GM19467 (cell line): ENCODE measurements at regions not wholly inside any gene's neighbourhood (a gene's known extent, or its start where the extent isn't known, plus 50 kb on each side); places are given as distances from the start of the nearest gene placed in this dataset.
"Not testable (repeated sequence)": the region's sequence is repeated elsewhere in the genome, so short reads cannot be mapped to it uniquely, and the experiment has no call there.

Experiments
- ATAC-seq: cut with Tn5 transposase; IDR thresholded peaks from one replicate; pipeline ENCODE4 v1.9.1; 2021; ENCODE audit warnings: mild to moderate bottlenecking, moderate library complexity; ENCODE audit not compliant: unreplicated experiment

DNA sequence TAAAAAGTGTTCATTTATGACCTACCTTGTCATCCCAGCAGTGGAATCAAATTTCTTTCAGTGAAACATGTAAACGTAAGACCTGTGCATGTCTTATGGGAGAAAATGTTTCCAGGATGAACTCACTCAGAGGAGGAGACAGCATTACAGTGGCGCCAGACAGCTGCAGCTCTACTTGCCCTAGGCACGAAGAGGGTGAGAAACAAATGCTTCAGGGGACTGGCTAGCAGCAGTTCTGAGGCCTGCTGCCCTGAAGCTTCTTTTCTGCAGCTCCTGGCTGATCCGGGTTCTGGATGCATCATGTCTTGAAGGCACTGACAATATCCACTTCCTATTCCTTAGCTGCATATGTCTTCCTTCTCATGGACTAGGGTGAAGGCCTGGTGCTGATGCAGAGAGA is 120.2 kb downstream of the QRSL1 start:
- ATAC-seq: no peak

DNA sequence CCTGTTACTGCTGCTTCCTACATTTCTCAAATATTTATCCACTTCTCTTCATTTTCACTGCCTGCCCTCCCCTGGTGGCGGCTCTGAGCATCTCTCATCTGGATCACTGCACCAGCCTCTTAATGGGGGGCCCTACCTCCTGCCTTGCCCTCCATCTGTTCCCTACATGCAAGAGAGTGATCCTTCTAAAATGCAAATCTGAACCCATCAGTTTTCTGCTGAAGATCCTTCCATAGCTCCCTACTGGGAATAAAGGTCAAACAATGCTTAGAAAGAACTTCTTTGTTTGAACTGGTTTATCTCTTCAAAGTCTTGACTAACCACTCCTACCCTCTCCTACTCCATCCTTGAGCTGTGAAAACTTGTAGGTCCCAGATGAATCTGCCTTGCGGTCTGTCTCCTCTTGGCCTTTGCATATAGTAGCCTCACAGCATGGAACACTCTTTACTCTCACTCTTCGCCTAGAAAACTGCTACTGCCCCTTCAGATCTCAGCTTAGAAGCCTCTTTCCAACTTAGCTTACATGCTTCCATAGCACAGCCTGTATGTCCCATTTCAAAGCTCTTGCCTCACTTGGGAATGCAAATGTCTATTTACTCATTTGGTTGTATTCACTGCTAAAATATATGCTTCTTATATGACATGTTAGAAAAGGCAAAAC is 119.3 kb downstream of the QRSL1 start:
- ATAC-seq: no peak

GRCh38 chr6:106747139-106747538 is 117.8 kb downstream of the QRSL1 start:
- ATAC-seq: no peak

DNA sequence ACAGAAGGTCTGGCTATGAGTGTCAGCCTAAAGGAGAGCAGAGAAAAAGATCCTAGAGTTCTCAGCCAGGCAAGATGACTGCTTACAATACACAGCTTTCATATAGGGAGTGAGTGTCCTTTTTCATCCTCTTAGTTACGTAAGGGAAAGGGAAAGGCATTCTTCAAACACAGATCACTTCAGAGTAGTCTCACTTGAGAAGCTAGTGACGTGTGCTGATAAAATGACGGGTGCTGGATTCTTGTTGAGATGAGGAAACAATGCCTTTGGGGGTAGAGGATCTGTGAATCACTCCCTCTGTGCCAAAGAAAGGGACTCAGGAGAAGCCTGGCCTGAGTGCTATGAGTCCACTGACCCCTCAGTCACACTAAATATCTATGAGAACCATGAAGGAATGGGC is 117.3 kb downstream of the QRSL1 start:
- ATAC-seq: no peak

- no peak for ATAC-seq
Measured at GRCh38 chr6:106745824-106746582, 116.6 kb downstream of the QRSL1 start.

GRCh38 chr6:106745197-106745770 is 115.9 kb downstream of the QRSL1 start:
- no peak for ATAC-seq

- no peak for ATAC-seq
Measured at GRCh38 chr6:106744781-106745180, 115.4 kb downstream of the QRSL1 start.

DNA sequence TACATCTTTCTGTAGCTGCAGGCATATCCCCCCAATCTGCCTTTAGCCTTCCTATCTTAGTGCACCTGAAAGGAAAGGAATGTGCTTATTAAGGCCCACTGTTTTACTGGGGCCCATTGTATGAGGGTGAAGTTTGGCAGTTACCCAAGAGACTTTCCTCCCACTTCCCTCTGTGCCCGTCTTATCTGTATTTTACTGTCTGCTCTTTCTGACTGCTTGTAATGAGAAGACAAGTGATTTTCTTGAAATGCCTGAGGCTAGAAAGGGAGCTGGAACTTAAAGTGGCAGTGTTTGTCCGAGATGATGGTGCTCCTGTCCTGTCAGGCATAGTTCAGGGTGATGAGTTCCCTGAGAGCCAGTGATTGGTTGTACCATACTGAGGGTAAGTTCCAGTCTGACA is 114.7 kb downstream of the QRSL1 start:
- ATAC-seq: not testable (repeated sequence)

DNA sequence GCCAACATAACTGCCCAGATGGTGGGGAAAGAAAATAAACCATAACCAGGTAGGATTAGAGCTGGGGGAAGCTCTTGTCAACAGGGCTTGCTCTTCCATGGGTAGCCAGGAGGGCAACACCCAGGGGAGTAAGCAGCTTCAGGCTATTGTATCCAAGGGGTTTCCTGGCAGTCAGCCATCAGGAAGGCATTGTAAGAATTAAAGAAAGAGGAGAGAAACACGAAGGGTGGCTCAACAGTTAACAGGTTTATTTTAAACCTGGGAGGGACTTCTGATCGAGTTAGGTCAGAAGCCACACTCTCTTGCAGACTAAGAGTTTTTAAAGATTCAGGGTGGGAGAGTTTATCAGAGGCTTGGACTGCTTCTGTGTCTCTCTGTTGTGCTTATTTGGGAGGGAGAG is 114.2 kb downstream of the QRSL1 start:
- ATAC-seq: no peak

- ATAC-seq: no peak
Measured at GRCh38 chr6:106740287-106740686, 110.9 kb downstream of the QRSL1 start.

- ATAC-seq: no peak
Measured at GRCh38 chr6:106739387-106739786, 110.0 kb downstream of the QRSL1 start.

DNA sequence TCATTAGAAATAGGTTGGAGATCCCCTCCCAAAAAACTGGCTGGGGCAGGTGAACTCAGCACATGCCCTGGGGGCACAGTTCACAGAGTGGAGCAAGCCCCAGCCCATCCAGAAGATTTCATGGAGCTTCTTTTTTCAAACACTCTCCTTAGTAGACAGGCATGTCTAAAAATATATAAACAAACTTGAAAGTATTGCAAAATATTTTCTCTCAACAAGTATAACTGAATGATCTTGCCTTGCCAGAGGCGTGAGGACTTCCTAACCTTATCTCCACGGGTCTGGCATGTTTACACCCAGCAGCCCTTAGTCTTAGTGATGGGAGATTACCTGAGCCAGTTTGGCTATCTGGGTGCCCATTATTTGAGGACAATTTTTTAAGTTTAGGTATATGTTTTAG is 107.1 kb downstream of the QRSL1 start:
- ATAC-seq: no peak

GRCh38 chr6:106735828-106736227 is 106.5 kb downstream of the QRSL1 start:
- ATAC-seq: no peak

- ATAC-seq: no peak
Measured at GRCh38 chr6:106735136-106735633, 105.8 kb downstream of the QRSL1 start.

DNA sequence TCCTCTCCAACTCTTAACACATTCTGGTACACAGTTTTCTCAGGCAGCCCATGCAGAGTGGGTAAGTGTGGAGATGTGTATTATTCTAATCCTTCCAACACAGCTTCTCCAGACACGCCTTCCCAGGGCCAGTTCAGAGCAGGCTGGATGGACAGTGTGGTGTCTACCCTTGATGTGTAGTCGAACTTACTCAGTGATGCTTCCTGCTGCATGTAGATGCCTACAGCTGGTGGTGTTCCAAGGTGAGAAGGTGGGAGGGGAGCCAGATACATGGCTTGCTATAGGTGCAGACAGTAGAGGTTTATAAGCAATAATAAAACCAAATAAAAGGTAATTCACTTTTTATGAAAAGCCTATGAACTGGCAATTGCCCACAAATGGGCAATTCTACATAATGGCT is 104.0 kb downstream of the QRSL1 start:
- no peak for ATAC-seq

GRCh38 chr6:106732376-106732940 is 103.1 kb downstream of the QRSL1 start:
- no peak for ATAC-seq

- no peak for ATAC-seq
Measured at GRCh38 chr6:106731843-106732160, 102.4 kb downstream of the QRSL1 start.

GRCh38 chr6:106731144-106731842 is 101.9 kb downstream of the QRSL1 start:
- no peak for ATAC-seq

GRCh38 chr6:106730718-106731117 is 101.3 kb downstream of the QRSL1 start:
- no peak for ATAC-seq

- no peak for ATAC-seq
Measured at GRCh38 chr6:106730264-106730663, 100.9 kb downstream of the QRSL1 start.

DNA sequence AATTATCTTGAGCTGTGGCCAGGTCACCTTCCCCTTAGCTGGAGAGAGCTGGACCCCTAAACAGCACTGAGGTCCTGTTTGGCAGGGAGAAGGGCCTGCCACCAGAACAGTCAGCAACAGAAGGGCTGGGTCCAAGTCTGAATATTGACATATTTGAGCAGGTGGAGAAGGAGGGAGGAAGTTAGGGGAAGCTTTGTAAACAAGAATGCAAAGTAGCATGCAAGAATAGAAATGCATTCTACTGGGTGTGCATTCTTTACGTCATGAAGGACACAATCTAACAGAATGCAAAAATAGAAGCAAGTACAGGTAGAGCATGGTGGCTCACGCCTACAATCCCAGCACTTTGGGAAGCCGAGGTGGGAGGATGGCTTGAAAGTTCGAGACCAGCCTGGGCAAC is 100.5 kb downstream of the QRSL1 start:
- no peak for ATAC-seq
